Mucosa of gallbladder (tissue), 1 donor: ENCODE measurements at regions not wholly inside any gene's neighbourhood (a gene's known extent, or its start where the extent isn't known, plus 50 kb on each side); places are given as distances from the start of the nearest gene placed in this dataset.
"Not testable (repeated sequence)": the region's sequence is repeated elsewhere in the genome, so short reads cannot be mapped to it uniquely, and the experiment has no call there.

Experiments
- DNase-seq: peaks from one replicate; pipeline ENCODE4 v3.0.0-alpha.2; 2020; ENCODE audit warnings: low spot score
- donor health status: DM: no; HTN: no; CAD: no.

GRCh38 chrX:122026665-122027064 lies 979.3 kb downstream of the GLUD2 start:
- DNase-seq: no peak

- DNase-seq: no peak
Measured at GRCh38 chrX:122046226-122046625, 998.8 kb downstream of the GLUD2 start.

- no peak for DNase-seq
Measured at GRCh38 chrX:122046815-122047214, 999.4 kb downstream of the GLUD2 start.

GRCh38 chrX:122047261-122047660 lies 999.9 kb downstream of the GLUD2 start:
- DNase-seq: no peak

GRCh38 chrX:122055460-122055859 lies 1008.0 kb downstream of the GLUD2 start:
- no peak for DNase-seq

- no peak for DNase-seq
Measured at GRCh38 chrX:122055979-122056715, 1008.7 kb downstream of the GLUD2 start.

GRCh38 chrX:122076241-122076640 lies 1028.8 kb downstream of the GLUD2 start:
- no peak for DNase-seq

- DNase-seq: no peak
Measured at GRCh38 chrX:122078079-122078478, 1030.7 kb downstream of the GLUD2 start.

- no peak for DNase-seq
Measured at GRCh38 chrX:122087341-122087740, 1039.9 kb downstream of the GLUD2 start.

GRCh38 chrX:122091571-122091970 lies 1044.2 kb downstream of the GLUD2 start:
- DNase-seq: no peak

- no peak for DNase-seq
Measured at GRCh38 chrX:122092360-122092759, 1045.0 kb downstream of the GLUD2 start.

- DNase-seq: no peak
Measured at GRCh38 chrX:122092978-122093377, 1045.6 kb downstream of the GLUD2 start.

GRCh38 chrX:122094611-122095010 lies 1047.2 kb downstream of the GLUD2 start:
- no peak for DNase-seq

GRCh38 chrX:122113376-122113775 lies 1066.0 kb downstream of the GLUD2 start:
- no peak for DNase-seq

- no peak for DNase-seq
Measured at GRCh38 chrX:122113896-122114295, 1066.5 kb downstream of the GLUD2 start.

GRCh38 chrX:122115604-122116003 lies 1068.2 kb downstream of the GLUD2 start:
- DNase-seq: no peak

- no peak for DNase-seq
Measured at GRCh38 chrX:122119361-122119760, 1064.7 kb upstream of the GRIA3 start.

GRCh38 chrX:122122274-122122673 lies 1061.8 kb upstream of the GRIA3 start:
- DNase-seq: no peak

- DNase-seq: no peak
Measured at GRCh38 chrX:122133478-122133877, 1050.6 kb upstream of the GRIA3 start.

GRCh38 chrX:122134291-122134690 lies 1049.8 kb upstream of the GRIA3 start:
- no peak for DNase-seq

GRCh38 chrX:122135070-122135469 lies 1049.0 kb upstream of the GRIA3 start:
- no peak for DNase-seq

GRCh38 chrX:122140219-122140618 lies 1043.9 kb upstream of the GRIA3 start:
- DNase-seq: not testable (repeated sequence)

- no peak for DNase-seq
Measured at GRCh38 chrX:122154019-122154418, 1030.1 kb upstream of the GRIA3 start.

- DNase-seq: no peak
Measured at GRCh38 chrX:122168241-122168640, 1015.8 kb upstream of the GRIA3 start.
